Adrenal gland (tissue), 5 donors: ENCODE measurements at regions not wholly inside any gene's neighbourhood (a gene's known extent, or its start where the extent isn't known, plus 50 kb on each side); places are given as distances from the start of the nearest gene placed in this dataset.
"Not testable (repeated sequence)": the region's sequence is repeated elsewhere in the genome, so short reads cannot be mapped to it uniquely, and the experiment has no call there.

Experiments used
- POLR2A ChIP-seq, 2 donors: fragments of 450-650 bp; IDR thresholded peaks; one replicate each; pipeline ENCODE4 v1.6.1; 2017; ENCODE audit warnings: antibody characterized with exemption in 2 of 2, mild to moderate bottlenecking in 2 of 2, moderate library complexity in 1 of 2
- TF ChIP-seq, protein P1 (sequence below), 6 experiments: fragments of 450-650 bp in 4 of 6; fragments of 200-600 bp in 2 of 6; sonication (generic) in 1 of 6; IDR thresholded peaks; 1 replicate in 5 of 6; 2 replicates in 1 of 6; pipeline versions ENCODE4 v1.5.1 to v1.8.0; 2016 to 2021; ENCODE audit warnings: antibody characterized with exemption in 6 of 6, mild to moderate bottlenecking in 2 of 6, moderate library complexity in 1 of 6
- donor health status: DM: no; HTN: no; CAD: no.

DNA sequence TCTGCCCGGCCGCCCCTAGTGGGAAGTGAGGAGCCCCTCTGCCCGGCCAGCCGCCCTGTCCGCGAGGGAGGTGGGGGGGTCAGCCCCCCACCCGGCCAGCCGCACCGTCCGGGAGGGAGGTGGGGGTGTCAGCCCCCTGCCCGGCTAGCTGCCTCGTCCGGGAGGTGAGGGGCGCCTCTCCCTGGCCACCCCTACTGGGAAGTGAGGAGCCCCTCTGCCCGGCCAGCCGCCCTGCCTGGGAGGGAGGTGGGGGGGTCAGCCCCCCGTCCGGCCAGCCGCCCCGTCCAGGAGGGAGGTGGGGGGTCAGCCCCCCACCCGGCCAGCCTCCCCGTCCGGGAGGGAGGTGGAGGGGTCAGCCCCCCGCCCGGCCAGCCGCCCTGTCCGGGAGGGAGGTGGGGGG is 851.9 kb upstream of the DEFB115 start:
- TF ChIP-seq, protein P1, sequence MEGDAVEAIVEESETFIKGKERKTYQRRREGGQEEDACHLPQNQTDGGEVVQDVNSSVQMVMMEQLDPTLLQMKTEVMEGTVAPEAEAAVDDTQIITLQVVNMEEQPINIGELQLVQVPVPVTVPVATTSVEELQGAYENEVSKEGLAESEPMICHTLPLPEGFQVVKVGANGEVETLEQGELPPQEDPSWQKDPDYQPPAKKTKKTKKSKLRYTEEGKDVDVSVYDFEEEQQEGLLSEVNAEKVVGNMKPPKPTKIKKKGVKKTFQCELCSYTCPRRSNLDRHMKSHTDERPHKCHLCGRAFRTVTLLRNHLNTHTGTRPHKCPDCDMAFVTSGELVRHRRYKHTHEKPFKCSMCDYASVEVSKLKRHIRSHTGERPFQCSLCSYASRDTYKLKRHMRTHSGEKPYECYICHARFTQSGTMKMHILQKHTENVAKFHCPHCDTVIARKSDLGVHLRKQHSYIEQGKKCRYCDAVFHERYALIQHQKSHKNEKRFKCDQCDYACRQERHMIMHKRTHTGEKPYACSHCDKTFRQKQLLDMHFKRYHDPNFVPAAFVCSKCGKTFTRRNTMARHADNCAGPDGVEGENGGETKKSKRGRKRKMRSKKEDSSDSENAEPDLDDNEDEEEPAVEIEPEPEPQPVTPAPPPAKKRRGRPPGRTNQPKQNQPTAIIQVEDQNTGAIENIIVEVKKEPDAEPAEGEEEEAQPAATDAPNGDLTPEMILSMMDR (IDR thresholded peaks at IDR 0.05) = not testable (repeated sequence)
- not testable (repeated sequence) for TF ChIP-seq POLR2A (IDR thresholded peaks at IDR 0.05)
